ENCODE measurements at regions not wholly inside any gene's neighbourhood (a gene's known extent, or its start where the extent isn't known, plus 50 kb on each side); places are given as distances from the start of the nearest gene placed in this dataset.

DNA sequence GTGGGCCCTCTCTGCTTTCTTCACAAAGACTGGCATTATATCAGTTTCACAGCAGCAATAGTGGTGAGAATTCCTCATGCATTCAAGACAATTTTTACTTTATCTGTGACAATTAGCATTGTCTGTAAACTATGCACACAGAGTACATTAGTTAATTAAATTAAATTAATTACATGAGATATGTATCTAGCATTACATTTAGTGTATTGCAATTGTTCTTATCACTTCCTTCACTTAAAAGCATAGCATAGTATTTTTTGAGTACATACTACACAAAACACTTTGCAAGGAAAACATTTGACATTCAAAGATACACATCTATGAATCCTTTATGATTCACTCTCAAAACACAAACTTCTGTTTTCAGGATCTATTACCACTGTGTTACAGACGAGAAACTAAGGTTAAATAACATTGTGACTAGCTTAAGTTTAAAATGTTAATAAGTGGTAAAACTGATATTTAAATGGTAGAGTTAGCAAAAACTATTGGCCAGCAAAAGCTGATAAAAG is 1542.6 kb downstream of the PLA2G4A start:
- no peak for DNase-seq

DNA sequence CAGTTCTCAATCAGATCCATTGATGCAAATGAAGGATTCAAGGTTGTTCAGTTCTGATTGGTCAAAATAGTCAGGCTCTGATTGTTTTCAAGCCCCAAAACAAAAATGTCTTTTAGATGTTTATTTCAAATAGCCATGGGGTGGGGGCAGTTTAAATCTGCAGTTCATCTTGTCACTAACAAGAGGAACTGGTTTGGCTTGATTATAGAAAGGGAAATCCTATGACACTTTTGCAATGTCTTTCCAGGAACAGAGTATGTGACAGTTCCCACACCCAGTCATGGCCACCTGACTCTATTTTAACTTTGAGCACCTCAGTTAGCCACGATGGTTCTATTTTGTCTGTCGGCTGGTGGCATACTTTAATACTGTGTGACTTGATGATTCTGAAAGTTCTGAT is 1544.1 kb downstream of the PLA2G4A start:
- no peak for DNase-seq

DNA sequence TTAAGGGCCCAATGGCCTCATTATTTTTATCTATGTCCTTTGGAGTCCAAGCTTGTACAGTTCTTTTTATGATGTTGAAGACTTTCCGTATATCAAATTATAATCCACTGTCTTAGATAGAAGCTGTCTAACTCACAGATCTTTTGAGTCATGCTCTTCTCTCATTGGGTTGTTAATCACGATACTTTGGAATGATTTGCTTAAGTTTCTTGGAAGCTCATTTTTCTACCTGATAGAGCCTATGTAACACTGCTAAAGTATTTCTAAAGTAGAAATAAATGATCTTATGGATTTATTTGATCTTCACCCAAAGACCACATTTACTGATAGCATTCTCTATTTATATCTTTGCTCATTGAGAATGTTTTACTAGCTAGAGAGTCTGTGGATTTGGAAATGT is 1554.1 kb downstream of the PLA2G4A start:
- DNase-seq = no peak

DNA sequence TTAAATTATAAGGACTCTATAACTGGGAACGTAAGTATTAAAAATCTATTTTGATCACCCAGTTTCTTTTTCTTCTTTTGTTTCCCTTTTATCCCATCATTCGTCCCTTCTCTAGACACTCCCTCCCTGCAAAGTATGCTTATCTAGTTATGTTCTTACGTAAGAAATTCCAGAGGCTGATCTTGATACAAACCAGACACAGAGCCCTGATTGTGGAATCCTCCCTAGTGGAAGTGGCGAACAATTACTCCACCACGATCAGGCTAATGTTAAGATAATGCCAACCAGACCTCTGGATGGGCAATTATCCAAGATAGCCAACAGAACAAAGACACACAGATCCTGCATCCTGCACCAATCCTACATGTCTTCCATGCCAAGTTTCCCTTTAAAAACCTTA is 1557.4 kb downstream of the PLA2G4A start:
- DNase-seq = no peak

DNA sequence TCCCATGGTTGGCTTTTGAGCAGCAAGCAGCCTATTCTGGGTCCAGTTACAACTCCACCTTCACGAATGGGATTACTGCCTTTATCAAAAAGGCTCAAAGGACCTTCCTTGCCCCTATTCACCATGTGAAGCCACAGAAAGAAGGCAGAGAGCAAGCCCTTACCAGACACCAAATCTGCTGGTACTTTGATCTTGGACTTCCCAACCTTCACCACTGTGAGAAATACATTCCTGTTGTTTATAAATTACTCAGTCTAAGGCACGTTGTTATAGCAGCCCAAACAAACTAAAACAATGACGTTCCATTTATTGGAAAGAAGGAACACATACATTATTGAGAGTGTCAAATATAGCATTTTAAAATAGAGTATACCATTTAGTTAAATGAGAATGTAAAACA is 1557.9 kb downstream of the PLA2G4A start:
- no peak for DNase-seq

DNA sequence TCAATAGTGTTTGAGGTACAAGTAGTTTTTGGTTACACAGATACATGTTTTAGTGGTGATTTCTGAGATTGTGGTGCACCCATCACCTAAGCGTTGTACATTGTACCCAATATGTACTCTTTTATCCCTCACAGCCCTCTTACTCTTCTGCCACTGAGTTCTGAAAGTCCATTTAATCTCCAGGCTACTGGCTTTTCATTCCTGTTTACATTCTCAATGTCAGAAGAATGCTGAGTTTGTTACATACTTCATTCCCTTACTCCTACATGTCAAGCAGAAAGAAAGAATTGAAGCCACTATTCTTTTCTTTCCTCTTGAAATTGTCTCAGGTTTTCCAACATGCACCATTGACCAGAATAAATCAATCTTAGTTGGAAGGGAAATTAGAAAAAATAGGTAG is 1565.9 kb downstream of the PLA2G4A start:
- DNase-seq = no peak

DNA sequence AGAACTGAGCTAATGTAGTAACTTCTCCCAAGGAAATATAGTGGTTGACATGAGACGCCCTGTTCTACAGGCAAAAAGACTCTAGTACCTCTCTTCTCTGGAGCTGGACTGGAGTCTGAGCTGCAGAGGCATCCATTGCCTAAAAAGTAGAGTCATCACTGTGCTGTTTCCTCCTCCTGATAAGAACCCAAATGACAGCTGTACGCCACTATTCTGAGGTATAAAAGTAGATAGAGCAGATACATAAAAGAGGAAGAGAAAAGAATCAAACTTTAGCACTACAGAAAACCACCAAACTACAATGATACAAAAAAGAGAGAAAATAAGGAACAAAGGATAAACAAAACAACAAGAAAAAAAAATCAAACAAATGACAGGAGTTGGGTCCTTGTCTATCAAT is 1568.8 kb downstream of the PLA2G4A start:
- DNase-seq = no peak

DNA sequence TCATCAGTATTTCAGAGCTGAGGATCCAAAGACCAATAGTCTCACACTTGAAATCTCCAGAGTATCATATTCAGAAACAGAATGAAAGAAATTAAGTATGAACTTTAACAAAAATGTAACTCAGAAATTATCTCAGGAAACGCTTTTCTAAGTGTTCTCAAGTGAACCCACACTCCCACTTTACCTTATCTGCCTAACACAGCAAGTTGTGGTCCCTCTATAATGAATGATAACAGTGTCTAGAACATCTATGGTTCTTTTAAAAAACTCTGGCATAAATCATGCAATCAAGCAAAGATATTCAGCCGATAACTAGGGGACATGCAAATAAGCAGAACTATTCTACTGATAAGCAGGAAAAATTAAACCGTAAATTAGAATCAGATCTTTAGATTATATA is 1574.2 kb downstream of the PLA2G4A start:
- no peak for DNase-seq

DNA sequence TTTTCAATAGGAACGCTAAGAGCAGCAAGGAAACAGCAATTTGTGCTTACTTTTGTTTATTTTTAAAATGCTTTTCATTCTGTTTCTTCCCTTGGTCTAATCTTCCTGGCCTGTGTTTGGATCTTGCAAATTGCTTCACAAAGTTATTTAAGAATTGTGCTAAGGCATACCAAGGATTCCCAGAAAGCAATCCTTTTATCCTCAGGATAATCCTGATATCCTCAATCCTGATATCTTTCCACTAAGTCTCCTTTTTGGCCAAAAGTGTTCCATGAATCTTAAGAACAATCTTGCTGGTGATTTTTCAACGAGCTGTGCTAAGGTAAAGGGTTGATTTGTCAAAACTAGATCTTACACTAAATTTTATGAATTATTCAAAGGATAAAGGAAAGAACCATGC is 1577.9 kb downstream of the PLA2G4A start:
- DNase-seq = no peak

DNA sequence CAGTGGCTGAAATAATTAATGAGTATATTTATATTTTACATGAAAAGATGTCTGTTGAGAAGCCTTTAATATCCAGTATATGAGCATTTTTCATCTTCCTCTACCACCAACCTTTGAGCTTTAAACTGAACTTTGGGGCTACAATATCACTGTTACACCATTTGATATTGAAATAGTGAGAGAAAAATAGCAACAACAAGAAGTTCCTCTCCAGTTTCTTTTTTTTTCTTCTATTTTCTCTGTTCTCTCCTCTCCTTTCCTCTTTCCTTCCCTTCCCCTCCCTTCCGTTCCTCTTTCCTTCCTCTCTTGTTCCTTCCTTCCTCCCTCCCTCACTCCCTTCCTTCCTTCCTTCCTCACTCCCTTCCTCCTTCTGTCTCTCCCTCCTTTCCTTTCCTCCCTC is 1591.4 kb downstream of the PLA2G4A start:
- DNase-seq = no peak

DNA sequence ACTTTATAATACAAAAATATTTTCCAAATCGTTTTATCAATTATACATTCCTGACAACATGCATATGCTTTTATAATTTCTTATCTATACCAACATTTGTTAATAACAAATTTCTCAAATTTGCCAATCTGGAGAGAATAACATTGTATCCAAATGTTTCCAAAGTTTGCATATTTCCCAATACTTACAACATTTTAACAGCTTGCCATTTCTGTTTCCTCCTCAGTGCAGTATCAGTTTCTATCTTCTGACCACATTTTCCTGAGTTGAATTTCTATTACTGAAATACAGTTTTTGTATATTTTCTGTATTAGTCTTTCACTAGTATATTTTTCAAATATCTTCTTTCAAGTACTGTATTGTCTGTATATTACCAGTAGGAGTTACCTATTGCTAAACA is 1594.3 kb downstream of the PLA2G4A start:
- DNase-seq = no peak

DNA sequence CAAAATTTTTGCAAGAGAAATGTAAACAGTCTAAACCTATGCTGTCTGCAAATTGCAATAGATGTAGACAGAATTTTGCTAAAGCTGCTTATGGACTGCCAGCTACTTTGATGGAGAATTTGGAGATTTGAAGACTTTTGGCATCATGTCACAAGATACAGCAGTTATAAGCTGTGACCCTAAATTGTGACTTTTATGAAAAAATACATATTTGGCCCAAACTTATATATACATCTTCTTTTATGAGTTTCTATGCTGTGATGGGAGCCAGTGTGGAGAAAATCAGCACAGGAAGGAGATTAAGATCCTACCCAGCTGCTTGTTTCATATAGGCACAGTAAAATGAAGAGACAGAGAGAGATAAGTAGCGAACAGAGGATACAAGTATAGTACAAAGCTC is 1595.4 kb downstream of the PLA2G4A start:
- DNase-seq = no peak

DNA sequence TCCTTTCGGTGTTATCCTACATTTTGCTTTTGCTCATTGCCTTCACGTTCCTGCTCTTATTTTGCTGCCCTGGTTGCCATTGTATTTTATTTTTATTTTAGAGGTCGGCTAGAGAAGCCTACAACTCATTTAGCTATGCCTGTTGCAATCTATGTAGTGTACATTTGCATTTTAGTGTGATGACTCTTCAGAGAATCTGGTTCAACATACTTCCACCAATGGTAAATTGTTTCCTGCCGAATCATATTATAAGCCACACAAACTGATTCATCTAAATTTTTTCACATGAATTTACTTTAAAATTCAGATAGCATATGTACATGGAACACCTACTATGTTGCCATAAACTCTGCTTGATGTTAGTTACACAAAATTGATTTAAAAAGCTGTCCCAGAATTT is 1596.9 kb downstream of the PLA2G4A start:
- no peak for DNase-seq

DNA sequence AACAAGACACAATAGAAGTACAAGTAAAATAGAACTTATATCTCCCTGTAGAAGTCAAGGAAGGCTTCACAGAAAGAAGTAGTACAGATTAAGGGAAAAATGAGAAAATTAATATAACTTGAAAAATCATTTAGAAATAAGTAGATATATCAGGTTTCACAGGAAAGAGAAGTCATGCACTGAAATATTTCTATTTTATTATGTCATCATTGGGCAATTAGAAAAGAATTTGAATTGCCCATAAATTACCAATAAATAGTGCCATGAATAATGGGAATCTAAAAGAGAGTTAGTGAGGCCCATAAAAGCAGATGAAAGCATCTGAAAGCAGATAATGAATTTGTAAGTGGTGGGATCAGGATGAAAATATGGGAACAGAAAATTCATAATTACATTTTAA is 1597.8 kb downstream of the PLA2G4A start:
- no peak for DNase-seq

DNA sequence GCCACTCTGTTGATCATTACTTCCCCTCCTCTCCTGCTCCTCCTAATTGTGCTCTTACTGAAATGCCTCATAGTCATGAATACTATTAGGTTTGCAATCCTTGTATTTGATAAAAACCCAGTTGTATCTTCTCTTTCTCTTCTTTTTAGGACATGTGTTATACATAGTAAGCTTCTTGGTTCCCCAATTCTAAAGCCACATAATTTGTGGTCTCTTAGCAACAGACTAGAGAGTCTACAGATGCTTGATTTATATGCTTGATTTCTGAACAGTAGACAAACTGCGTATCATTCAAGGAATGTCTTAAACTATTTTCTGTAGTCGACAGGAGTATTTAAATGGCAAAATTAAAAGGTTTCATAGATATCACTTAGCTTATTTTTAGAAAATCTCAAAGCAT is 1598.9 kb downstream of the PLA2G4A start:
- no peak for DNase-seq

DNA sequence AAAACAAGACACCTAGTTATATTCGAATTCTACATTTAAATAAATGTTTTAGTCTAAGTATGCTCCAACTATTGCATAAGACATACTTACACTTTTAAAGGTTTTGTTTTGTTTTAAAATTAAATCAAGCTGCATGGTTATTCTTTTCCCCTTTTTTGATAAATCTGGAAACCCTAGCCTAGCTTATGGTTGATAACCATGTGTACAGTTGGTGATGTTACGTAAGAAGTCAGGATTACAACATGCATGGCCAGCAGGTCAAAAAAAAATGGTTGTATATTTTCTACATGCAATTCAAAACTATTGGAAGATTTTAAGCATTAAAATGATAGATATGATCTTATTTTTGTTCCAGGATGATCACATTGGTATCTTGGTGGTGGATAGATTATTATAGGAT is 1600.6 kb downstream of the PLA2G4A start:
- no peak for DNase-seq

DNA sequence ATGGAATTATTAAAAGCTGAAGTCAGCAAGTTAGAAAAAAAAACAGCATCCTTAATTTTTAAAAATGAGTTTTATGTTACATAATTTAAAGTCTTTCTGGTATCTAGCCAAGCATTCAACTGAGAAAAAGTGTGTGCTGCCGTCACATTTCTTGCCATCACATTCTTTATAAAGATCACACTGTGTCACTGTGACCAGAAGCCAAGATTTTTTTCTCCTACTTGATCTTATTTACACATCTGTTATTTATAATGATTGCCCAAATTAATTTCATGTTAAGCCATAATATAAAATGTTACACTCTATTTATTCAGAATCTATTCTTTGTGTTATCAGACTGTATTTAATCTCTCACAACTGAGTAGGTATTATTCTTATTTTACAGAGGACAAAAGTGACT is 1603.7 kb downstream of the PLA2G4A start:
- no peak for DNase-seq

DNA sequence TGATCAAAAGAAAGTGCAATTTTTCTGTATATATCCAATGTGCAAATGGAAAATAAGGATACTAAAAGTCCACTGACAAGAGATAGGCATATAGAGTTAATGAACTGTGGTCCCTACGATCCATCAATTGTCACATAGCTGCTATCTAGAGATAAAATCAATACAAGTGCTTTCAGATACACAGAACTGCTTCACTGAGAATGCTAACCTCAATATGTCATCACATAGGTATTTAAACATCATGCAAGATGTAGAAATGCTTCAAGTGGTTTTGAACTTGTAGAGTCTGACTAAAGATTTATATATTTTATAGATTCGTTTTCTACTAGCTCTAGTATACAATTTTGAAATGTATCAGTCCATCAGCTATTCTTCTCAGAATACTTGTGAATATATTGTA is 1604.7 kb downstream of the PLA2G4A start:
- DNase-seq = no peak

DNA sequence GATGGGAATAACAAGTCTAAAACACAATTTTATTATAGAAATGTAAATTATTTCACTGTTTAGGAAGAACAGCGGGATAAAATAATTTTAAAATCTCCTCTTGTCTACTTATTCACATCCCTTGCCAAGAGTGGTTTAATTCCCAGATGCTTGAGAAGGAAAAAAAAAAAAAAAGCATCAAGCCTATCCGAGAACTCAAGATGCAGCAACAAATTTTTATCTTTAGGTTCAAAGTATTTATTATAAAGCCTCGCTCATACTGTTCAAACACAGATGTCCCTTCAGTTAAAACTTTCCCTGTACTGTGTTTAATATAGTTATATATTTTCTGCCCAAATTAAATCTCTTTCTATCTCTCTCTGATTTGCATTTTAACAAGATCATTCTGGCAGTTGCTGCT is 1615.8 kb downstream of the PLA2G4A start:
- DNase-seq = no peak

DNA sequence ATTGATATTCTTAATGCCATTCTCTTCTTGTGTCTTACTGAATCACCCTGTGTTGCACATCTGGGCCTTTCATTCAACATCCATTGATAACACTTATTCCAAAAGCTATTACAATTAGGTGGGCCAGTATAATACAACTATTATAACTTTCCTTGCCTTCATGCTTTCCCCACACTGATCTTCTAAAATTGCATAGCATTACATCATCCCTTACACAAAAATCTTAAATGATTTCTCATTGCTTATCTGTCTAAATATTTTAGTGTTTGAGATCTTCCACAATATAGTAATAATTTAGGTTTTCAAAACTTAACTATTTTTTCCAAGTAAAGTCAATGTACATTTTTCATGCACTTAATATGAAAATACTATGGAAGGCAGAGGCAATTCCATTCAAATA is 1634.1 kb downstream of the PLA2G4A start:
- no peak for DNase-seq

DNA sequence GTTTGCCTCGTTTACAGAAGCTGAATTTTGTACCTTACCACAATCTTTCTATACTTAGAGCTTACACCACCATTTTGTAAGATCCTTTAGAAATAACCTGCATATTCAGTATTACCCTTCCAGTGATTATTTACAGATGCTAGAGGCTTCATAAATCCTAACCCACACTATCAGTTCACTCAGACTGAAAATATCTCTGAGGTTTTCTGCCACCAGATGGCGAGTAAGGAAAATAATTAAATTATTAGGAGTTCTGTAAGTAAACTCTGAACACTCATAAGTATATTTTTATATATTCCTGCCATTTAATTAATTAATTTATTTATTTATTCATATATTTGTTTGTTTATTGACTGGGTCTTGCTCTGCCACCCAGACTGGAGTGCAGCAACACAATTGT is 1635.2 kb downstream of the PLA2G4A start:
- DNase-seq = no peak

DNA sequence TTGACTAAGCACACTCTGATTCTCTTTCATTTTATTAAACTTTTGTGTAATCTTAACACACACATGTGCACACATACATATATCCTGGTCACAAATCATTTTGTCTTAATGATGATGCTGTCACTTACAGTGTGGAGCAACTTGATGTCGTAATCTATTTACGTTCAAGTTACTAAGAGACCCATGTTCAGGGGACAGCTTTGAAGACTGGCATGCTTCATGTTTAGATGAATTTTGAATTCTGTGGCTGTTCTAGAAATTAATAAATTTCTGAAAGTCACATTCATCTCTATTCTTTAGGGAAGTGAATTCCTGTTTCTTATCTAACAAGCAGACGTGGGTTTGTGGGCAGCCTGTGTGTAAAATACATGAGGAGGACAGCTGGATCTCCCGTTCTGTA is 1637.8 kb downstream of the PLA2G4A start:
- no peak for DNase-seq

DNA sequence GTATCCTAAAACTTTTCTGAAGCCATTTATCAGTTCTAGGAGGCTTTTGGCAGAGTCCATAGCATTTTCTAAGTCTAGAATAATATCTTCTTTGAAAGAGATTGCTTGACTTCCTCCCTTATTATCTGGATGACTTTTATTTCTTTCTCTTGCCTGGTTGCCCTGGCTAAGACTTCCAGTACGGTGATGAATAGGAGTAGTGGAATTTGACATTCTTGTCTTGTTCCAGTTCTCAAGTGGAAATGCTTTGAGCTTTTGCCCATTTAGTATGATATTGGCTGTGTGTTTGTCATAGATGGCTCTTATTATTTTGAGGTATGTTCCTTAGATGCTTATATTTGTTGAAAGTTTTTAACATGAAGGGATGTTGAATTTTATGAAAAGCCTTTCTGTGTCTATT is 1647.9 kb downstream of the PLA2G4A start:
- no peak for DNase-seq

DNA sequence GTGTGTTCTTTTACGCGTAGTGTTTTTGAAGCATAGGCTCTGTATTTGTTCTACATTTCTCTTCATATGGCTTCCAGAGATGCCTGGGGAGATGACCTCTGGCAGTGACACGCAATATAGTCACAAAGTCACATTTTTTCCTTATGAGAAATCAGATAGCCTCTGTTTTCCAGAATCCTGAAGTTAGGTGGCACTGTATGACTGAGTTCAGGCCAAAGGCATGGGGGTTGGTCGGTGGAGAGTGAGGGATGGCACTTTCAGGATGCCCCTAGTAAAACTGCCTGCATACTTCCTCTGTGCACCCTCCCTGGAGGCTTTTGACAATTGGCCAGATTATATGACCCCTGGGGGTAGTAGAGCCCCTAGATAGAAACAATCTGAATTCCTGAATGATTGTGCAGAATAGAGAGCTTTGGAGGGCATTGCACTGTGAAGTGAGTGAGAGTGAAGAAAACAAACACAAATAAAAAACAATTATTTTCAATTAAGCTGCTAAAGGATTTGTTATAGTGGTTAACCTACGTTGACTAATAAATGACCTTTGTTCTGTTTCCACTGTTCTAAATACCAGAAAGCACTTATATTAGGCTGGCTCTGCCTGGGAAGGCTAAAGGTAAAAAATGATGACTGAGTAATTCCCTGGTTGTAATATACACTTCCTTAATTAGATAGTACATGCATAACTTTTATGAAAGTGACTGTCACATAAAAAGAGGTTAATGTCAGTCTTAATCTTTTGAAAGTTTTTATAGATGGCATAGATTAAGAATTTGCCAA is 1660.8 kb downstream of the PLA2G4A start:
- no peak for DNase-seq

DNA sequence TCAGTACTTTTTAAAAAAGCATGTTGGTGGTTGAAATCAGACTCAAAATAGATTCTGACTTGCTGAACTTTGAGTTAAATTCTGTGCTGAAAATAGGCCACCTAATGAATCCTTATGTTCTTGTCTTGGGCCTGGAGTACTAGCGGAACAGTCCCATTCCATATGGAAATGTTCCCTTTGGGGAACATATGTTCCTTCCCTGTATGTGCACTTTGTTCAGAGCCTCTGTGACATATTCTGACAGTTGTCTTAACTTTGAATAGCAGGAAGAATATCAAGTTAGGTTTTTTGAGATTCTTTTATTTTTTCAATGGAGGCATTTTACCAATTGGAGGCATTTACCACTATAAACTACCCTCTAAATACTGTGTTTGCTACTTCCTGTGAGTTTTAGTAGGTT is 1667.8 kb downstream of the PLA2G4A start:
- no peak for DNase-seq
